ENCODE measurements at regions not wholly inside any gene's neighbourhood (a gene's known extent, or its start where the extent isn't known, plus 50 kb on each side); places are given as distances from the start of the nearest gene placed in this dataset.
"Not testable (repeated sequence)": the region's sequence is repeated elsewhere in the genome, so short reads cannot be mapped to it uniquely, and the experiment has no call there.

- no peak overlapping the region for H3K27ac Mint-ChIP-seq
- H3K4me1 Mint-ChIP-seq: no peaks in the 10 kb centered on the region
- no peak overlapping the region for H3K4me3 Mint-ChIP-seq
- H3K27me3 Mint-ChIP-seq: no peaks in the 10 kb centered on the region
- no peaks in the 10 kb centered on the region for H3K9me3 Mint-ChIP-seq
- no peaks in the 10 kb centered on the region for H3K36me3 Mint-ChIP-seq
These were observed 230.8 kb downstream of the ZNF608 start for GRCh38 chr5:124515497-124516245.

GRCh38 chr5:124514956-124515355, 231.5 kb downstream of the ZNF608 start:
- H3K36me3 Mint-ChIP-seq: no peaks in the 10 kb centered on the region

GRCh38 chr5:124512952-124513632, 233.3 kb downstream of the ZNF608 start:
- H3K4me1 Mint-ChIP-seq: no peaks in the 10 kb centered on the region
- H3K27me3 Mint-ChIP-seq: no peaks in the 10 kb centered on the region
- H3K4me3 Mint-ChIP-seq: no peak overlapping the region
- H3K27ac Mint-ChIP-seq: no peak overlapping the region
- no peaks in the 10 kb centered on the region for H3K36me3 Mint-ChIP-seq
- no peaks in the 10 kb centered on the region for H3K9me3 Mint-ChIP-seq

More at GRCh38 chr5:124514956-124515355, 231.5 kb downstream of the ZNF608 start:
- Mint-ChIP-seq H3K4me3 (no peak overlapping the region), H3K4me1 (no peaks in the 10 kb centered on the region), H3K9me3 (no peaks in the 10 kb centered on the region), H3K27ac (no peak overlapping the region), H3K27me3 (no peaks in the 10 kb centered on the region)

GRCh38 chr5:124512236-124512635, 234.2 kb downstream of the ZNF608 start:
- H3K27me3 Mint-ChIP-seq: no peaks in the 10 kb centered on the region
- H3K36me3 Mint-ChIP-seq: no peaks in the 10 kb centered on the region
- no peaks in the 10 kb centered on the region for H3K4me1 Mint-ChIP-seq
- H3K27ac Mint-ChIP-seq: no peak overlapping the region
- no peak overlapping the region for H3K4me3 Mint-ChIP-seq
- H3K9me3 Mint-ChIP-seq: no peaks in the 10 kb centered on the region

- Mint-ChIP-seq H3K9me3 (no peaks in the 10 kb centered on the region), H3K4me3 (no peak overlapping the region), H3K36me3 (no peaks in the 10 kb centered on the region), H3K27ac (no peak overlapping the region), H3K4me1 (no peaks in the 10 kb centered on the region), H3K27me3 (no peaks in the 10 kb centered on the region)
These were observed 234.6 kb downstream of the ZNF608 start for GRCh38 chr5:124511791-124512190.

- Mint-ChIP-seq H3K27ac (no peak overlapping the region), H3K27me3 (no peaks in the 10 kb centered on the region), H3K9me3 (no peaks in the 10 kb centered on the region), H3K36me3 (no peaks in the 10 kb centered on the region), H3K4me1 (no peaks in the 10 kb centered on the region), H3K4me3 (no peak overlapping the region)
These were observed 238.8 kb downstream of the ZNF608 start for GRCh38 chr5:124507688-124508087.

- no peaks in the 10 kb centered on the region for H3K27me3 Mint-ChIP-seq
- no peak overlapping the region for H3K27ac Mint-ChIP-seq
- no peaks in the 10 kb centered on the region for H3K4me1 Mint-ChIP-seq
- no peaks in the 10 kb centered on the region for H3K9me3 Mint-ChIP-seq
- no peaks in the 10 kb centered on the region for H3K36me3 Mint-ChIP-seq
- no peak overlapping the region for H3K4me3 Mint-ChIP-seq
These were observed 242.1 kb downstream of the ZNF608 start for GRCh38 chr5:124504081-124504916.

GRCh38 chr5:124502551-124502950, 243.9 kb downstream of the ZNF608 start:
- H3K36me3 Mint-ChIP-seq: no peaks in the 10 kb centered on the region
- no peaks in the 10 kb centered on the region for H3K9me3 Mint-ChIP-seq
- H3K4me1 Mint-ChIP-seq: no peaks in the 10 kb centered on the region
- no peaks in the 10 kb centered on the region for H3K27me3 Mint-ChIP-seq
- H3K27ac Mint-ChIP-seq: no peak overlapping the region
- H3K4me3 Mint-ChIP-seq: no peak overlapping the region

- H3K4me3 Mint-ChIP-seq, H3K36me3 Mint-ChIP-seq, H3K4me1 Mint-ChIP-seq, H3K9me3 Mint-ChIP-seq, H3K27me3 Mint-ChIP-seq, H3K27ac Mint-ChIP-seq: not testable (repeated sequence)
These were observed 246.6 kb downstream of the ZNF608 start for GRCh38 chr5:124499818-124500217.

- not testable (repeated sequence) for H3K4me3 Mint-ChIP-seq, H3K36me3 Mint-ChIP-seq, H3K27me3 Mint-ChIP-seq, H3K9me3 Mint-ChIP-seq, H3K27ac Mint-ChIP-seq, H3K4me1 Mint-ChIP-seq
These were observed 249.5 kb downstream of the ZNF608 start for GRCh38 chr5:124496968-124497367.

- Mint-ChIP-seq H3K4me1 (no peaks in the 10 kb centered on the region), H3K9me3 (no peaks in the 10 kb centered on the region), H3K27me3 (no peaks in the 10 kb centered on the region), H3K36me3 (no peaks in the 10 kb centered on the region), H3K27ac (no peak overlapping the region), H3K4me3 (no peak overlapping the region)
These were observed 251.8 kb downstream of the ZNF608 start for GRCh38 chr5:124494540-124495116.

- H3K9me3 Mint-ChIP-seq: no peaks in the 10 kb centered on the region
- no peaks in the 10 kb centered on the region for H3K36me3 Mint-ChIP-seq
- no peak overlapping the region for H3K4me3 Mint-ChIP-seq
- no peaks in the 10 kb centered on the region for H3K27me3 Mint-ChIP-seq
- H3K4me1 Mint-ChIP-seq: no peaks in the 10 kb centered on the region
- no peak overlapping the region for H3K27ac Mint-ChIP-seq
These were observed 253.8 kb downstream of the ZNF608 start for GRCh38 chr5:124492444-124493224.

- H3K27me3 Mint-ChIP-seq, H3K27ac Mint-ChIP-seq, H3K4me1 Mint-ChIP-seq, H3K36me3 Mint-ChIP-seq, H3K9me3 Mint-ChIP-seq, H3K4me3 Mint-ChIP-seq: not testable (repeated sequence)
These were observed 256.1 kb downstream of the ZNF608 start for GRCh38 chr5:124490315-124490714.

- Mint-ChIP-seq H3K9me3 (no peaks in the 10 kb centered on the region), H3K4me3 (no peak overlapping the region), H3K27me3 (no peaks in the 10 kb centered on the region), H3K36me3 (no peaks in the 10 kb centered on the region), H3K4me1 (no peaks in the 10 kb centered on the region), H3K27ac (no peak overlapping the region)
These were observed 265.0 kb downstream of the ZNF608 start for GRCh38 chr5:124481419-124481818.

GRCh38 chr5:124480964-124481363, 265.5 kb downstream of the ZNF608 start:
- Mint-ChIP-seq H3K4me3 (no peak overlapping the region), H3K4me1 (no peaks in the 10 kb centered on the region), H3K9me3 (no peaks in the 10 kb centered on the region), H3K27me3 (no peaks in the 10 kb centered on the region), H3K36me3 (no peaks in the 10 kb centered on the region), H3K27ac (no peak overlapping the region)

Data from activated naive CD4-positive, alpha-beta T cell treated with anti-CD3 and anti-CD28 coated beads, Interleukin-2, amount 50 U/mL, for 24 hours (primary cell).